ENCODE measurements at regions not wholly inside any gene's neighbourhood (a gene's known extent, or its start where the extent isn't known, plus 50 kb on each side); places are given as distances from the start of the nearest gene placed in this dataset.
"Not testable (repeated sequence)": the region's sequence is repeated elsewhere in the genome, so short reads cannot be mapped to it uniquely, and the experiment has no call there.

DNA sequence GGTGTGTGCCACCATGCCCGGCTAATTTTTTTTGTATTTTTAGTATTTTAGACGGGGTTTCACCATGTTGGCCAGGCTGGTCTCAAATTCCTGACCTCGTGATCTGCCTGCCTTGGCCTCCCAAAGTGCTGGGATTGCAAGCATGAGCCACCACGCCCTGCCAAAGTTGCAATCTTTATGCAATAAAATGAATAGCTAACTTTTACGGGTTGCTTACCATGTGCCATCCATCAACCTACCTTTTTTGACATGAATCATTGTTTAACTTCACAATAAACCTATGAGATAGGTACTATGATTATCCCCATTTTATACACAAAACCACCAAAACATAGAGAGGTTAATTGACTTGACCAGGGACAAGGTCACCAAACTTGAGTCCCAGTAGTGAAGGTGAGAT, 118.8 kb upstream of the HAND1 start:
- ATAC-seq (ENCODE audit: low read depth in 2 of 2); H3K4me3 ChIP-seq (ENCODE audit: low read depth, low read length); H3K4me1 Mint-ChIP-seq; DNase-seq; H3K27ac ChIP-seq (ENCODE audit: insufficient read depth, low read length, poor library complexity, severe bottlenecking); H3K4me3 Mint-ChIP-seq; H3K27me3 ChIP-seq (ENCODE audit: control insufficient read depth, insufficient read depth, low read length); H3K9me3 Mint-ChIP-seq; H3K27me3 Mint-ChIP-seq; H3K27ac Mint-ChIP-seq; H3K4me1 ChIP-seq (ENCODE audit: control insufficient read depth, insufficient read depth, low read length, poor library complexity, severe bottlenecking); H3K9me3 ChIP-seq (ENCODE audit: control insufficient read depth in 2 of 2, low read length in 2 of 2); H3K36me3 ChIP-seq (ENCODE audit: control insufficient read depth, insufficient read depth, low read length); H3K36me3 Mint-ChIP-seq: not testable (repeated sequence)

DNA sequence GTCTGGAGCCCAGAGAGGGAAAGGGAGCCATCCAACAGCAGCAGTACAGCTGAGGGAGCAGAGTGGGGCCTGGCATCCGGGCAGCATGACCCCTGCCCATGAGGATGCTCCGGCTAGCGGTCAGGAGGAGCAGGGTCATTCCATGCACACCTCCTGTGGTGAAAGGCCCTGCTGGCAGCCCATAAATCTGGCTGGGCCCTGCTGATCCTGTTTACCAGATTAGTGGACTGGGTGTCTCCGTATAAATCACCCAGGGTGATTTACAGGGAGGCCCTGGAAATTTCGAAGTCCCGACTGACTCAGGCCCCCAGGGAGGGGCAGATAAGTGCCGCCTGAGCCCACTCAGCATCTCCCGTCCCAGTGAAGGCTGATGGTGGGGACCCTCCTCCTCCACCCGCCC, 117.6 kb upstream of the HAND1 start:
- Mint-ChIP-seq H3K36me3 (no peaks in the 10 kb centered on the region), H3K9me3 (peaks cover 0 to 3% (median 0%) of the 10 kb centered on the region in 7 donors), H3K27me3 (peaks cover 5% of the 10 kb centered on the region), H3K4me3 (no peak overlapping the region), H3K27ac (no peak overlapping the region), H3K4me1 (no peaks in the 10 kb centered on the region)
- H3K4me1 ChIP-seq (ENCODE audit: control insufficient read depth, insufficient read depth, low read length, poor library complexity, severe bottlenecking), result no peaks in the 10 kb centered on the region
- no peak overlapping the region for H3K4me3 ChIP-seq (ENCODE audit: low read depth, low read length)
- no peaks in the 10 kb centered on the region for H3K27me3 ChIP-seq (ENCODE audit: control insufficient read depth, insufficient read depth, low read length)
- no peak for DNase-seq
- ATAC-seq (ENCODE audit: low read depth in 2 of 2), result no peak
- H3K27ac ChIP-seq (ENCODE audit: insufficient read depth, low read length, poor library complexity, severe bottlenecking), result no peak overlapping the region
- no peaks in the 10 kb centered on the region for H3K9me3 ChIP-seq (ENCODE audit: control insufficient read depth in 2 of 2, low read length in 2 of 2)
- H3K36me3 ChIP-seq (ENCODE audit: control insufficient read depth, insufficient read depth, low read length), result no peaks in the 10 kb centered on the region

- no peaks in the 10 kb centered on the region for H3K36me3 ChIP-seq (ENCODE audit: control insufficient read depth, insufficient read depth, low read length)
- Mint-ChIP-seq H3K9me3 (peaks cover 0 to 4% (median 0%) of the 10 kb centered on the region in 7 donors), H3K4me3 (no peak overlapping the region), H3K27ac (no peak overlapping the region), H3K4me1 (no peaks in the 10 kb centered on the region), H3K36me3 (no peaks in the 10 kb centered on the region), H3K27me3 (peaks cover 4% of the 10 kb centered on the region)
- no peak for DNase-seq
- no peaks in the 10 kb centered on the region for H3K27me3 ChIP-seq (ENCODE audit: control insufficient read depth, insufficient read depth, low read length)
- ATAC-seq (ENCODE audit: low read depth in 2 of 2), result no peak
- no peak overlapping the region for H3K4me3 ChIP-seq (ENCODE audit: low read depth, low read length)
- no peak overlapping the region for H3K27ac ChIP-seq (ENCODE audit: insufficient read depth, low read length, poor library complexity, severe bottlenecking)
- H3K9me3 ChIP-seq (ENCODE audit: control insufficient read depth in 2 of 2, low read length in 2 of 2), result no peaks in the 10 kb centered on the region
- H3K4me1 ChIP-seq (ENCODE audit: control insufficient read depth, insufficient read depth, low read length, poor library complexity, severe bottlenecking), result no peaks in the 10 kb centered on the region
Observed at GRCh38 chr5:154593796-154594195, 115.8 kb upstream of the HAND1 start.

- Mint-ChIP-seq H3K9me3 (peaks cover 0 to 4% (median 0%) of the 10 kb centered on the region in 7 donors), H3K27ac (no peak overlapping the region)
Observed at GRCh38 chr5:154593071-154593470, 115.0 kb upstream of the HAND1 start.

GRCh38 chr5:154590093-154590724, 112.2 kb upstream of the HAND1 start:
- Mint-ChIP-seq H3K27ac (no peak overlapping the region), H3K36me3 (no peaks in the 10 kb centered on the region)

More at GRCh38 chr5:154593071-154593470, 115.0 kb upstream of the HAND1 start:
- Histone ChIP-seq H3K9me3 (ENCODE audit: control insufficient read depth in 2 of 2, low read length in 2 of 2) (no peaks in the 10 kb centered on the region), H3K27me3 (ENCODE audit: control insufficient read depth, insufficient read depth, low read length) (no peaks in the 10 kb centered on the region), H3K27ac (ENCODE audit: insufficient read depth, low read length, poor library complexity, severe bottlenecking) (no peak overlapping the region), H3K4me3 (ENCODE audit: low read depth, low read length) (no peak overlapping the region), H3K4me1 (ENCODE audit: control insufficient read depth, insufficient read depth, low read length, poor library complexity, severe bottlenecking) (no peaks in the 10 kb centered on the region), H3K36me3 (ENCODE audit: control insufficient read depth, insufficient read depth, low read length) (no peaks in the 10 kb centered on the region)
- no peak overlapping the region for H3K4me3 Mint-ChIP-seq
- no peak for DNase-seq
- ATAC-seq (ENCODE audit: low read depth in 2 of 2), result no peak
- H3K36me3 Mint-ChIP-seq, result no peaks in the 10 kb centered on the region
- H3K27me3 Mint-ChIP-seq, result peaks cover 5% of the 10 kb centered on the region
- no peaks in the 10 kb centered on the region for H3K4me1 Mint-ChIP-seq

DNA sequence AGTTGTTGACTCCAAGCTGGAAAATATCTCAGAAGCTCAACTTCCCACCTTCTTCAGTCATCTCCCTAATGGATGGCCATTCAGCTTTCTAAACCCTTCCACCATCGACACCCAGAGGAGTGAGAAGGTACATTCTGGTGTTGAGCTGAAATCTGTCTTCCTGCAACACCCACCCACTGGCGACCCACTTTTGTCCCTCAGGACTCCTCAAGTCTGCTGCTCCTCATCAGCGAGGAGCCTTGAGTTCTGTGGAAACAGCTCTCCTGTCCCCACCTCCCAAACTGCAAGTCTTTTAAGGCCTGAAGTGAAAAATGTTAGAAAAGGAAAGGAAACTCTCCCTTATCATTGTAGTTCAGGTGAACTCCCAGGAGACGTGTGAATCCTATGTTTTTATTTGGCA, 111.5 kb upstream of the HAND1 start:
- Mint-ChIP-seq H3K4me3 (no peak overlapping the region), H3K4me1 (no peaks in the 10 kb centered on the region), H3K27me3 (peaks cover 8% of the 10 kb centered on the region), H3K27ac (no peak overlapping the region), H3K36me3 (no peaks in the 10 kb centered on the region), H3K9me3 (peaks cover 0 to 4% (median 0%) of the 10 kb centered on the region in 7 donors)
- Histone ChIP-seq H3K36me3 (ENCODE audit: control insufficient read depth, insufficient read depth, low read length) (no peaks in the 10 kb centered on the region), H3K4me3 (ENCODE audit: low read depth, low read length) (no peak overlapping the region), H3K9me3 (ENCODE audit: control insufficient read depth in 2 of 2, low read length in 2 of 2) (no peaks in the 10 kb centered on the region), H3K27me3 (ENCODE audit: control insufficient read depth, insufficient read depth, low read length) (no peaks in the 10 kb centered on the region), H3K4me1 (ENCODE audit: control insufficient read depth, insufficient read depth, low read length, poor library complexity, severe bottlenecking) (no peaks in the 10 kb centered on the region), H3K27ac (ENCODE audit: insufficient read depth, low read length, poor library complexity, severe bottlenecking) (no peak overlapping the region)
- no peak for DNase-seq
- no peak for ATAC-seq (ENCODE audit: low read depth in 2 of 2)

More at GRCh38 chr5:154590093-154590724, 112.2 kb upstream of the HAND1 start:
- Histone ChIP-seq H3K9me3 (ENCODE audit: control insufficient read depth in 2 of 2, low read length in 2 of 2) (no peaks in the 10 kb centered on the region), H3K27ac (ENCODE audit: insufficient read depth, low read length, poor library complexity, severe bottlenecking) (no peak overlapping the region), H3K4me3 (ENCODE audit: low read depth, low read length) (no peak overlapping the region), H3K36me3 (ENCODE audit: control insufficient read depth, insufficient read depth, low read length) (no peaks in the 10 kb centered on the region), H3K27me3 (ENCODE audit: control insufficient read depth, insufficient read depth, low read length) (no peaks in the 10 kb centered on the region), H3K4me1 (ENCODE audit: control insufficient read depth, insufficient read depth, low read length, poor library complexity, severe bottlenecking) (no peaks in the 10 kb centered on the region)
- Mint-ChIP-seq H3K4me3 (no peak overlapping the region), H3K9me3 (peaks cover 0 to 4% (median 0%) of the 10 kb centered on the region in 7 donors), H3K4me1 (no peaks in the 10 kb centered on the region), H3K27me3 (peaks cover 8% of the 10 kb centered on the region)
- ATAC-seq (ENCODE audit: low read depth in 2 of 2) (no peak), DNase-seq (no peak)

DNA sequence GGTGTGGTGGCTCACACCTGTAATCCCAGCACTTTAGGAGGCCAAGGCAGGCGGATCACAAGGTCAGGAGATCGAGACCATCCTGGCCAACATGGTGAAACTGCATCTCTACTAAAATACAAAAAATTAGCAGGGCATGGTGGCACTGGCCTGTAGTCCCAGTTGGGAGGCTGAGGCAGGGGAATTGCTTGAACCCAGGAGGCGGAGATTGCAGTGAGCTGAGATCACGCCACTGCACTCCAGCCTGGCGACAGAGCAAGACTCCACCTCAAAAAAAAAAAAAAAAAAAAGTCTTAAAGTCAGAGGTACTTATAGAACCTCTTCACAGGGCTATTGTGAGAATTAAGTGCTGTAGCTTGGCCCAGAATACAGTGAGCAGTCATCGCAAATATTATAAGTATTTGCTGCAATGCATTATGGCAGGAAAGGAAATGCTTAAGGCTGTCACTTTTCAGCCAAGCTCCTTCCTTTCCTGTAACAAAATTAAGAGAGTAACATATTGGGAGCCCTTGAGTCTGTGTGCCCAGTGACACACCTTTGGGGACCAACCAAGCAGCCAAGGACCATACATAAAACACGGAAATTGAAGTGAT, 110.9 kb upstream of the HAND1 start:
- DNase-seq; H3K27ac ChIP-seq (ENCODE audit: insufficient read depth, low read length, poor library complexity, severe bottlenecking); H3K4me1 ChIP-seq (ENCODE audit: control insufficient read depth, insufficient read depth, low read length, poor library complexity, severe bottlenecking); H3K9me3 ChIP-seq (ENCODE audit: control insufficient read depth in 2 of 2, low read length in 2 of 2); H3K27me3 Mint-ChIP-seq; H3K27ac Mint-ChIP-seq; H3K36me3 Mint-ChIP-seq; H3K4me3 ChIP-seq (ENCODE audit: low read depth, low read length); H3K27me3 ChIP-seq (ENCODE audit: control insufficient read depth, insufficient read depth, low read length); H3K36me3 ChIP-seq (ENCODE audit: control insufficient read depth, insufficient read depth, low read length); H3K9me3 Mint-ChIP-seq; H3K4me1 Mint-ChIP-seq; H3K4me3 Mint-ChIP-seq; ATAC-seq (ENCODE audit: low read depth in 2 of 2): not testable (repeated sequence)

GRCh38 chr5:154588091-154588774, 110.2 kb upstream of the HAND1 start:
- no peaks in the 10 kb centered on the region for H3K9me3 ChIP-seq (ENCODE audit: control insufficient read depth in 2 of 2, low read length in 2 of 2)
- Mint-ChIP-seq H3K36me3 (no peaks in the 10 kb centered on the region), H3K4me3 (no peak overlapping the region), H3K27me3 (peaks cover 8% of the 10 kb centered on the region), H3K27ac (no peak overlapping the region), H3K9me3 (peaks cover 0 to 4% (median 0%) of the 10 kb centered on the region in 7 donors), H3K4me1 (no peaks in the 10 kb centered on the region)
- H3K4me3 ChIP-seq (ENCODE audit: low read depth, low read length), result no peak overlapping the region
- H3K27ac ChIP-seq (ENCODE audit: insufficient read depth, low read length, poor library complexity, severe bottlenecking), result no peak overlapping the region
- H3K36me3 ChIP-seq (ENCODE audit: control insufficient read depth, insufficient read depth, low read length), result no peaks in the 10 kb centered on the region
- no peak for DNase-seq
- no peaks in the 10 kb centered on the region for H3K27me3 ChIP-seq (ENCODE audit: control insufficient read depth, insufficient read depth, low read length)
- H3K4me1 ChIP-seq (ENCODE audit: control insufficient read depth, insufficient read depth, low read length, poor library complexity, severe bottlenecking), result no peaks in the 10 kb centered on the region
- ATAC-seq (ENCODE audit: low read depth in 2 of 2), result no peak

All from CD4-positive, CD25-positive, alpha-beta regulatory T cell (primary cell).